ENCODE measurements at regions not wholly inside any gene's neighbourhood (a gene's known extent, or its start where the extent isn't known, plus 50 kb on each side); places are given as distances from the start of the nearest gene placed in this dataset.

- no peaks in the 10 kb centered on the region for H3K36me3 Mint-ChIP-seq (ENCODE audit: low read depth)
- H3K27me3 Mint-ChIP-seq (ENCODE audit: low read depth), result peaks cover 1% of the 10 kb centered on the region
- H3K27ac Mint-ChIP-seq (ENCODE audit: unreplicated experiment), result no peak overlapping the region
- TF ChIP-seq CTCF (IDR thresholded peaks at IDR 0.05), result no peak
- no peaks in the 10 kb centered on the region for H3K4me1 Mint-ChIP-seq (ENCODE audit: low read depth)
- H3K4me3 Mint-ChIP-seq (ENCODE audit: unreplicated experiment), result no peak overlapping the region
- H3K9me3 Mint-ChIP-seq (ENCODE audit: low read depth), result peaks cover 16% of the 10 kb centered on the region
- no peak for DNase-seq (ENCODE audit: low spot score)
Measured at GRCh38 chr2:82675186-82675585, 1783.9 kb downstream of the SUCLG1 start.

GRCh38 chr2:82674652-82675051 is 1784.4 kb downstream of the SUCLG1 start:
- Mint-ChIP-seq H3K4me1 (ENCODE audit: low read depth) (no peaks in the 10 kb centered on the region), H3K27me3 (ENCODE audit: low read depth) (peaks cover 1% of the 10 kb centered on the region), H3K36me3 (ENCODE audit: low read depth) (no peaks in the 10 kb centered on the region), H3K4me3 (ENCODE audit: unreplicated experiment) (no peak overlapping the region), H3K27ac (ENCODE audit: unreplicated experiment) (no peak overlapping the region), H3K9me3 (ENCODE audit: low read depth) (peaks cover 10% of the 10 kb centered on the region)
- no peak for DNase-seq (ENCODE audit: low spot score)
- no peak for TF ChIP-seq CTCF (IDR thresholded peaks at IDR 0.05)

GRCh38 chr2:82667491-82667890 is 1791.6 kb downstream of the SUCLG1 start:
- H3K27ac Mint-ChIP-seq (ENCODE audit: unreplicated experiment), result no peak overlapping the region
- no peaks in the 10 kb centered on the region for H3K36me3 Mint-ChIP-seq (ENCODE audit: low read depth)
- no peak for TF ChIP-seq CTCF (IDR thresholded peaks at IDR 0.05)
- H3K9me3 Mint-ChIP-seq (ENCODE audit: low read depth), result no peaks in the 10 kb centered on the region
- no peak for DNase-seq (ENCODE audit: low spot score)
- no peaks in the 10 kb centered on the region for H3K4me1 Mint-ChIP-seq (ENCODE audit: low read depth)
- H3K27me3 Mint-ChIP-seq (ENCODE audit: low read depth), result peaks cover 2% of the 10 kb centered on the region
- no peak overlapping the region for H3K4me3 Mint-ChIP-seq (ENCODE audit: unreplicated experiment)

- Mint-ChIP-seq H3K27me3 (ENCODE audit: low read depth) (peaks cover 2% of the 10 kb centered on the region), H3K4me3 (ENCODE audit: unreplicated experiment) (no peak overlapping the region), H3K4me1 (ENCODE audit: low read depth) (no peaks in the 10 kb centered on the region), H3K9me3 (ENCODE audit: low read depth) (no peaks in the 10 kb centered on the region), H3K27ac (ENCODE audit: unreplicated experiment) (no peak overlapping the region), H3K36me3 (ENCODE audit: low read depth) (no peaks in the 10 kb centered on the region)
- no peak for DNase-seq (ENCODE audit: low spot score)
- no peak for TF ChIP-seq CTCF (IDR thresholded peaks at IDR 0.05)
Measured at GRCh38 chr2:82665691-82666090, 1793.4 kb downstream of the SUCLG1 start.

- Mint-ChIP-seq H3K36me3 (ENCODE audit: low read depth) (no peaks in the 10 kb centered on the region), H3K9me3 (ENCODE audit: low read depth) (no peaks in the 10 kb centered on the region), H3K27ac (ENCODE audit: unreplicated experiment) (no peak overlapping the region), H3K27me3 (ENCODE audit: low read depth) (peaks cover 2% of the 10 kb centered on the region), H3K4me3 (ENCODE audit: unreplicated experiment) (no peak overlapping the region), H3K4me1 (ENCODE audit: low read depth) (no peaks in the 10 kb centered on the region)
- TF ChIP-seq CTCF (IDR thresholded peaks at IDR 0.05), result no peak
- no peak for DNase-seq (ENCODE audit: low spot score)
Measured at GRCh38 chr2:82657106-82657505, 1802.0 kb downstream of the SUCLG1 start.

Data from chondrocyte (in vitro differentiated cells).